SU-DHL-6 (cell line): ENCODE measurements at regions not wholly inside any gene's neighbourhood (a gene's known extent, or its start where the extent isn't known, plus 50 kb on each side); places are given as distances from the start of the nearest gene placed in this dataset.

ENCODE experiments used
- EZH2phosphoT487 ChIP-seq: fragments of 200-600 bp; sonication (generic), shearing (Covaris generic); conservative IDR thresholded peaks from 2 replicates; pipeline ENCODE4 v1.6.1; 2018; ENCODE audit warnings: mild to moderate bottlenecking, antibody characterized with exemption, low read length, moderate library complexity, mixed read lengths
- TF ChIP-seq, protein P1 (sequence below): fragments of 200-600 bp; sonication (generic); IDR thresholded peaks from one replicate; pipeline ENCODE4 v1.5.1; 2017; ENCODE audit warnings: antibody characterized with exemption, mild to moderate bottlenecking, low read length, moderate library complexity; ENCODE audit not compliant: insufficient read depth, poor library complexity, severe bottlenecking

DNA sequence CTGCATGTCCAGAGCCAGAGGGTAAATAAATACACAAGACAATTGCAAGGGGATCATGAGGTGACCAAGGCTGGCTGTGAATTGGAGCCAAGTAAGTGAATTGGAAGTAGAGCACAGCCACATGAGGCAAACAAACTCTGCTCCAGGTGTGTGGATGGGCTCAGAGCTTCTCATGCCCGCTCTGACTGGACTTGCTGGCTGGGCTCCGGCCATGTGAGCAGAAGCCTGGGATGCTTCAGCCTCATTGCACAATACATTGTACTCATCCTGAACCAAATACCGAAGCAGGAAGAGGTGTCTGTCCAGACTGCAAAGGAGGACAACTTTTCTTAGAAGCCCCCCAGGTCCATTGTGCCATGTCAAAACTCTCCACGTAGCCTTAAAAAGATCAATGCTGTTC lies 193.0 kb downstream of the TTC8 start:
- TF ChIP-seq, protein P1, sequence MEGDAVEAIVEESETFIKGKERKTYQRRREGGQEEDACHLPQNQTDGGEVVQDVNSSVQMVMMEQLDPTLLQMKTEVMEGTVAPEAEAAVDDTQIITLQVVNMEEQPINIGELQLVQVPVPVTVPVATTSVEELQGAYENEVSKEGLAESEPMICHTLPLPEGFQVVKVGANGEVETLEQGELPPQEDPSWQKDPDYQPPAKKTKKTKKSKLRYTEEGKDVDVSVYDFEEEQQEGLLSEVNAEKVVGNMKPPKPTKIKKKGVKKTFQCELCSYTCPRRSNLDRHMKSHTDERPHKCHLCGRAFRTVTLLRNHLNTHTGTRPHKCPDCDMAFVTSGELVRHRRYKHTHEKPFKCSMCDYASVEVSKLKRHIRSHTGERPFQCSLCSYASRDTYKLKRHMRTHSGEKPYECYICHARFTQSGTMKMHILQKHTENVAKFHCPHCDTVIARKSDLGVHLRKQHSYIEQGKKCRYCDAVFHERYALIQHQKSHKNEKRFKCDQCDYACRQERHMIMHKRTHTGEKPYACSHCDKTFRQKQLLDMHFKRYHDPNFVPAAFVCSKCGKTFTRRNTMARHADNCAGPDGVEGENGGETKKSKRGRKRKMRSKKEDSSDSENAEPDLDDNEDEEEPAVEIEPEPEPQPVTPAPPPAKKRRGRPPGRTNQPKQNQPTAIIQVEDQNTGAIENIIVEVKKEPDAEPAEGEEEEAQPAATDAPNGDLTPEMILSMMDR: no peak
- no peak for TF ChIP-seq EZH2phosphoT487
